ENCODE measurements at regions not wholly inside any gene's neighbourhood (a gene's known extent, or its start where the extent isn't known, plus 50 kb on each side); places are given as distances from the start of the nearest gene placed in this dataset.

DNA sequence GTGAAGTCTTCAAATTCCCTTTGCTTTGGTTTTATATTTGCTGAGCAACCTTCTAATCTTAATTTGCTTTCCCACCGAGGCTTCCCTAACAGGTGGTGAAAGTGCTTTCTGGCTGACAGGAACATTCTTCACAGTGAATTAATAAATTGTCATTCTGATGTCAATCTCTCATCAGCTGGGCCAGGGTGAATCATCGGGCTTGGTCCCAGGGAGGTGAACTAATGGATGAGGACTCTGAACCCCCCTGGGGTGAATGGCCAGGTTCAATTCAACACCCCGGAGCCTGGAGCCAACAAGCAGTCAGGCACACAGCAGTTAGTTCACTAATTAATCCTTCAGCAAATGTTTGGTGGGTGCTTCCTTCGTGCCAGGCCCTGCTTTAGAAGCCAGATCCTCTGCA, 155.4 kb upstream of the PDGFD start:
- TF ChIP-seq, protein P1, sequence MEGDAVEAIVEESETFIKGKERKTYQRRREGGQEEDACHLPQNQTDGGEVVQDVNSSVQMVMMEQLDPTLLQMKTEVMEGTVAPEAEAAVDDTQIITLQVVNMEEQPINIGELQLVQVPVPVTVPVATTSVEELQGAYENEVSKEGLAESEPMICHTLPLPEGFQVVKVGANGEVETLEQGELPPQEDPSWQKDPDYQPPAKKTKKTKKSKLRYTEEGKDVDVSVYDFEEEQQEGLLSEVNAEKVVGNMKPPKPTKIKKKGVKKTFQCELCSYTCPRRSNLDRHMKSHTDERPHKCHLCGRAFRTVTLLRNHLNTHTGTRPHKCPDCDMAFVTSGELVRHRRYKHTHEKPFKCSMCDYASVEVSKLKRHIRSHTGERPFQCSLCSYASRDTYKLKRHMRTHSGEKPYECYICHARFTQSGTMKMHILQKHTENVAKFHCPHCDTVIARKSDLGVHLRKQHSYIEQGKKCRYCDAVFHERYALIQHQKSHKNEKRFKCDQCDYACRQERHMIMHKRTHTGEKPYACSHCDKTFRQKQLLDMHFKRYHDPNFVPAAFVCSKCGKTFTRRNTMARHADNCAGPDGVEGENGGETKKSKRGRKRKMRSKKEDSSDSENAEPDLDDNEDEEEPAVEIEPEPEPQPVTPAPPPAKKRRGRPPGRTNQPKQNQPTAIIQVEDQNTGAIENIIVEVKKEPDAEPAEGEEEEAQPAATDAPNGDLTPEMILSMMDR (conservative IDR thresholded peaks at IDR 0.05 in 1 of 2, IDR thresholded peaks at IDR 0.05 in 1 of 2; ENCODE audit: low read depth in 1 of 2, low read length in 2 of 2) = no peak
- TF ChIP-seq EZH2 (IDR thresholded peaks at IDR 0.05; ENCODE audit: low read length, missing control alignments) = no peak
